Liver (tissue), 3 donors: ENCODE measurements at regions not wholly inside any gene's neighbourhood (a gene's known extent, or its start where the extent isn't known, plus 50 kb on each side); places are given as distances from the start of the nearest gene placed in this dataset.

Source experiments
- ATF3 ChIP-seq: IDR thresholded peaks from 2 replicates; pipeline ENCODE4 v1.6.1; 2016; ENCODE audit warnings: antibody characterized with exemption
- CTCF ChIP-seq: fragments of 150-350 bp; IDR thresholded peaks from 2 replicates; pipeline ENCODE4 v1.5.1; 2017; ENCODE audit warnings: improper control_type of control experiment, low read depth, low read length; ENCODE audit not compliant: missing input control
- EGR1 ChIP-seq, 2 donors: IDR thresholded peaks; 2 replicates each; pipeline ENCODE4 v1.6.1; 2016 to 2018; ENCODE audit warnings: antibody characterized with exemption in 2 of 2, low read depth in 2 of 2
- FOXA1 ChIP-seq: IDR thresholded peaks from 2 replicates; pipeline ENCODE4 v1.6.1; 2016; ENCODE audit warnings: antibody characterized with exemption
- GABPA ChIP-seq, 2 donors: IDR thresholded peaks in 1 of 2; conservative IDR thresholded peaks in 1 of 2; 2 replicates each; pipeline ENCODE4 v1.6.1; 2016; ENCODE audit warnings: antibody characterized with exemption in 2 of 2, mild to moderate bottlenecking in 1 of 2, moderate library complexity in 1 of 2
- HNF4A ChIP-seq, 2 donors: conservative IDR thresholded peaks; 2 replicates each; pipeline ENCODE4 v1.6.1; 2016; ENCODE audit warnings: antibody characterized with exemption in 2 of 2, mild to moderate bottlenecking in 2 of 2
- RAD21 ChIP-seq, 2 donors: IDR thresholded peaks; 2 replicates each; pipeline ENCODE4 v1.6.1; 2016; ENCODE audit warnings: antibody characterized with exemption in 2 of 2, mild to moderate bottlenecking in 2 of 2
- REST ChIP-seq: IDR thresholded peaks from 2 replicates; pipeline ENCODE4 v1.6.1; 2016; ENCODE audit warnings: antibody characterized with exemption, mild to moderate bottlenecking
- TAF1 ChIP-seq: conservative IDR thresholded peaks from 2 replicates; pipeline ENCODE4 v1.6.1; 2016; ENCODE audit warnings: antibody characterized with exemption, mild to moderate bottlenecking
- YY1 ChIP-seq: IDR thresholded peaks from 2 replicates; pipeline ENCODE4 v1.6.1; 2016; ENCODE audit warnings: antibody characterized with exemption, mild to moderate bottlenecking
- TF ChIP-seq, protein P1 (sequence below): IDR thresholded peaks from 2 replicates; pipeline ENCODE4 v1.6.1; 2016; ENCODE audit warnings: antibody characterized with exemption
- donor health status: healthy.
- donor health status: healthy.

DNA sequence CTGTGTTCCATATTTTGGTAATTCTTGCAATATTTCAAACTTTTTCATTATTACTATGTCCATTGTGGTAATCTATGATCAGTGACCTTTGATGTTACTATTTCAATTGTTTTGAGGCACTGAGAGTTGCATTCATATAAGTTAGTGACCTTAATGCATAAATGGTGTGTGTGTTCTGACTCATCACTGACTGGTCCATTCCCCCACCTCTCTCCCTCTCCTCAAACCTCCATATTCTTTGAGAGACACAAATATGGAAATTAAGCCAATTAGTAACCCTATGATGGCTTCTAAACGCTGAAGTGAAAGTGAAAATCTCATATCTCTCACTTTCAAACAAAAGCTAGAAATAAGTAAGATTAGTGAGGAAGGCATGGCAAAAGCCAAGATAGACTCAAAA is 739.6 kb downstream of the CCSER2 start:
- TF ChIP-seq CTCF (no peak), REST (no peak), RAD21 (IDR thresholded peaks at IDR 0.05) (no peak), EGR1 (IDR thresholded peaks at IDR 0.05; ENCODE audit: low read depth in 2 of 2) (no peak), TAF1 (no peak), FOXA1 (no peak), GABPA (IDR thresholded peaks at IDR 0.05 in 1 of 2, conservative IDR thresholded peaks at IDR 0.05 in 1 of 2) (no peak), HNF4A (conservative IDR thresholded peaks at IDR 0.05) (no peak), ATF3 (no peak), YY1 (no peak)
- TF ChIP-seq, protein P1, sequence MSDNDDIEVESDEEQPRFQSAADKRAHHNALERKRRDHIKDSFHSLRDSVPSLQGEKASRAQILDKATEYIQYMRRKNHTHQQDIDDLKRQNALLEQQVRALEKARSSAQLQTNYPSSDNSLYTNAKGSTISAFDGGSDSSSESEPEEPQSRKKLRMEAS: no peak
